NT2/D1 (cell line): ENCODE measurements at regions not wholly inside any gene's neighbourhood (a gene's known extent, or its start where the extent isn't known, plus 50 kb on each side); places are given as distances from the start of the nearest gene placed in this dataset.

ENCODE experiments used
- DNase-seq: peaks from one replicate; pipeline ENCODE4 v3.0.0-alpha.2; 2011; ENCODE audit warnings: low read depth, low spot score
- H3K27me3 ChIP-seq: 2 replicates; pipeline ENCODE4 v1.6.0; 2011; ENCODE audit warnings: mild to moderate bottlenecking; ENCODE audit not compliant: insufficient read length, insufficient read depth
- H3K36me3 ChIP-seq: 2 replicates; pipeline ENCODE4 v1.6.1; 2011; ENCODE audit warnings: mild to moderate bottlenecking, low read length, mixed read lengths; ENCODE audit not compliant: insufficient read depth, insufficient read length
- H3K4me1 ChIP-seq: 2 replicates; pipeline ENCODE4 v1.5.1; 2011; ENCODE audit not compliant: insufficient read depth, insufficient read length
- H3K4me3 ChIP-seq: 2 replicates; pipeline ENCODE4 v1.5.1; 2011; ENCODE audit warnings: low read depth; ENCODE audit not compliant: insufficient read length
- H3K9ac ChIP-seq: 2 replicates; pipeline ENCODE4 v1.6.0; 2011; ENCODE audit warnings: low read depth; ENCODE audit not compliant: insufficient read length
- H3K9me3 ChIP-seq: 2 replicates; pipeline ENCODE4 v1.5.1; 2011; ENCODE audit warnings: mild to moderate bottlenecking, low read length; ENCODE audit not compliant: insufficient read depth
- SUZ12 ChIP-seq: IDR thresholded peaks from 2 replicates; pipeline ENCODE4 v1.6.1; 2011; ENCODE audit not compliant: insufficient read length, insufficient read depth; ENCODE audit errors: extremely low read depth
- YY1 ChIP-seq: IDR thresholded peaks from 2 replicates; pipeline ENCODE4 v1.6.1; 2011; ENCODE audit not compliant: insufficient read length, insufficient read depth
- ZNF274 ChIP-seq: IDR thresholded peaks from 2 replicates; pipeline ENCODE4 v1.6.1; 2011; ENCODE audit warnings: mild to moderate bottlenecking, low read depth, low read length

DNA sequence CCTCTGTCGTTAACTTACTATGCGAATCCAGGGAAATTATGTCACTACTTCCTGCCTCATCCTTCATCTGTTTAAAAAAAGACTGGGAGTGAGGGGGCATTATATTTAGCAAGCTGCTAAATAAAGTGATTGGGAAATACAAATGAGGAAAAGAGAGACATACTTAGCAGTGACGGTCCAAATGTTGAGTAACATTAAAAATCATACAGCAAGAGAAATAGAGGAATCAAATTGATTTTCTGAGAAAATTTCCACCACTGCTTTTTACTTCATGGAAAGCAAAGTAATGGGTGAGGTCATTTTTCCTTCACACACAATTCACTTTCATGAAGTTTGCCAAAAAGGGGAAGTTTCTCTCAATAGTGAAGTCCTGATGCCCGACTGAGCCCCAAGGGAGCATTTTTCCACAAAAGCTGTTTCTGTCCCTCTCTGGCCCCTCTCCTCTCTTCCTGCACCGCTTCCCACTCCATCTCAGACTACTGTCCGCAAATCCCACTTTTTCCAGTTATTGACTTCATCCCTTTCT is 61.9 kb upstream of the ADO start:
- no peak for DNase-seq
- Histone ChIP-seq H3K27me3 (no peaks in the 10 kb centered on the region), H3K36me3 (no peaks in the 10 kb centered on the region), H3K9me3 (no peaks in the 10 kb centered on the region), H3K4me3 (no peak overlapping the region), H3K9ac (no peak overlapping the region), H3K4me1 (no peaks in the 10 kb centered on the region)
- no peak for TF ChIP-seq ZNF274
- TF ChIP-seq YY1: no peak
- TF ChIP-seq SUZ12: no peak

DNA sequence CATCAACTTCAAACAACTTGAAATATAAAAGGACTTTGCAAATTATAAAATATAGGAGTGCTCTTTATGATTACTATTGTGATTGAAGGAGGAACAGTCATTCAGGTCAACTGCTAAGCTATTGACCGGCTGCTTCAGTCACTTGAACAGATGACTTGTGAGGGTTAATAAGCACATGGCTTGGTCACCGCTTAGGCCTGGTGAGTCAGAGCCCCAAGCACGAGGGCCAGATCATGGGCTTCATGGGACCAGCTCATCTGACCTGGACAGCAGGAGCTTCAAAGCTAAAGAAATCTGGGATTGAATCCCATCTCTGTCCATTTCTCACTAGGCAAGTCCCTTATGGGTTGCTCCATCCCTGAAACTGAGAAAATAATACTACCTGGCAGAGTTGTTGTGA is 60.4 kb upstream of the ADO start:
- H3K27me3 ChIP-seq: no peaks in the 10 kb centered on the region
- no peaks in the 10 kb centered on the region for H3K36me3 ChIP-seq
- no peak overlapping the region for H3K4me3 ChIP-seq
- no peaks in the 10 kb centered on the region for H3K9me3 ChIP-seq
- TF ChIP-seq SUZ12: no peak
- no peak for TF ChIP-seq YY1
- no peak for TF ChIP-seq ZNF274
- H3K9ac ChIP-seq: no peak overlapping the region
- H3K4me1 ChIP-seq: no peaks in the 10 kb centered on the region
- no peak for DNase-seq

DNA sequence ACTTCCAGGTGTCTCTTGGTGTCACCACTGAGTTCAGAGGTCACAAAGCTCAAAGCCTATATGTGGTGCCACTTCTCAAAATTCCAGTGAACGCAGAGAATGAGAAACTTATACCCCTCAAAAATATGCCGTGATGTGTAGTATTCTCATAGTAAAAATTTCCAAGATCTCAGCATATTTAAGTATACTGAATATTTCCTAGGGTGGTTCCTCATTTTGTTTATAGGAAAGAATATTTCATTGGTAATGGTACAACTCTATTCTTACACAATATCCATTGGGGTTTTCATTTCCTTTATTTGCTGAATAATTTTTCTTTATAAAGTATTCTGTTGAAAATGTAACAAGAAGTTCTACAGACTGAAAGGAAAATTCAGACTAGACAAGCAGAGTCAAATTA is 58.9 kb upstream of the ADO start:
- DNase-seq: no peak
- TF ChIP-seq YY1 (no peak), SUZ12 (no peak), ZNF274 (no peak)
- H3K9ac ChIP-seq: no peak overlapping the region

DNA sequence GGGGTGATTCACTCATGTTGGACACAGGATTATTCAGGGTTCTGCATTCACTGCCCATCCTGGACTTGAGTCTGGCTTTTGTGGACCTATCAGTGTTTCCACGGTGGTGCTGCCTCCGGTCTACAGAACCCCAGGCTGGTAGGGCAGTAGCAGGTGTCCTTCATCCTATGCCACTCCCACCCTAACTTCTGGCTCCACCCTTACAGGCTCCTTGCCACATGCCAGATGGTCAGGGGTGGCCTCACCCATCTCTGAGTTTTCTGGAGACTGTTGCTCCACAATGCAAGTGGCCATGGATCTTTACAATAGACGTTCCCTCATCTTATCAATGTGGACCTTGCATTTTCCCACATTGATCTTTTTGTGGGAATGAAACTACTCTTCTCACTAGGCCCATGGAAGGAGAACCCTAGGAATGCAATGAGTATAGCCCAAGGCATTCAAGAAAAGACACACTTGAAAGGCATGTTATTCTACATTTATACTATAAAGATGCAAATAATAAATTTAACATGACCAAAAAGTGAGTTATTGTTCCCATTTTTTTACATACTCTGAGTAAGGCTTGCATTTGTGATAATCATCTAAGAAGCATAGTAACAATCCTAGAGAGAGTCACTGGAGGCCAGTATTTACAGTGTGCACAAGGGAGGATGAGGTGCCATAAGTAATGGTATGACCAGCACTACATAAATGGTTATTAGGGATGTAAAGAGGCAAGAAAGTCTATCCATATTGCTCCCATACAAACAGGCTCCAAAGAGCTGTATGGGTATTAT is 57.4 kb upstream of the ADO start:
- Histone ChIP-seq H3K4me3 (no peak overlapping the region), H3K9me3 (no peaks in the 10 kb centered on the region), H3K9ac (no peak overlapping the region), H3K27me3 (no peaks in the 10 kb centered on the region), H3K4me1 (no peaks in the 10 kb centered on the region), H3K36me3 (no peaks in the 10 kb centered on the region)
- no peak for DNase-seq
- TF ChIP-seq ZNF274: no peak
- TF ChIP-seq YY1: no peak
- TF ChIP-seq SUZ12: no peak

More for the DNA sequence above, 58.9 kb upstream of the ADO start:
- H3K4me3 ChIP-seq: no peak overlapping the region
- no peaks in the 10 kb centered on the region for H3K9me3 ChIP-seq
- no peaks in the 10 kb centered on the region for H3K36me3 ChIP-seq
- H3K27me3 ChIP-seq: no peaks in the 10 kb centered on the region
- H3K4me1 ChIP-seq: no peaks in the 10 kb centered on the region

DNA sequence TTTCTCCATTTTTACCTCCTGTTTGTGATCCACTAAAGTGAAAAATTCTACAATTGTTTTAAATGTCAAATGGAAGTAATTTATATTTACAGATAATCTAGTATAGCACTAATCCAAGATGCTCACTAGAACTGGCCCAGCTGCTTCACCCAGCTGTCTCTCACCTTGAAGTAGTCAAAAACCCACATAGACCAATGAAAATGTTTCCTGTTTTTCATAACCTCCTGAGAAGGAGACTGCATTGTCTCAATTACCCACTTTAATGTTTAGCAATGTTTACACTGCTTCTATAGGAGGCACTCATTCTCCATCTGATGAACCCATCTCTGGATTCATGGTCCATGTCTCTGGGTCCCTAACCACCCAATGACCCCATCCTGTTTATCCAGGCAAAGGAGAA is 56.1 kb upstream of the ADO start:
- H3K9ac ChIP-seq: no peak overlapping the region
- no peak for DNase-seq
- no peaks in the 10 kb centered on the region for H3K27me3 ChIP-seq
- TF ChIP-seq ZNF274 (no peak), SUZ12 (no peak), YY1 (no peak)
- H3K4me1 ChIP-seq: no peaks in the 10 kb centered on the region
- no peaks in the 10 kb centered on the region for H3K9me3 ChIP-seq
- H3K4me3 ChIP-seq: no peak overlapping the region
- no peaks in the 10 kb centered on the region for H3K36me3 ChIP-seq

DNA sequence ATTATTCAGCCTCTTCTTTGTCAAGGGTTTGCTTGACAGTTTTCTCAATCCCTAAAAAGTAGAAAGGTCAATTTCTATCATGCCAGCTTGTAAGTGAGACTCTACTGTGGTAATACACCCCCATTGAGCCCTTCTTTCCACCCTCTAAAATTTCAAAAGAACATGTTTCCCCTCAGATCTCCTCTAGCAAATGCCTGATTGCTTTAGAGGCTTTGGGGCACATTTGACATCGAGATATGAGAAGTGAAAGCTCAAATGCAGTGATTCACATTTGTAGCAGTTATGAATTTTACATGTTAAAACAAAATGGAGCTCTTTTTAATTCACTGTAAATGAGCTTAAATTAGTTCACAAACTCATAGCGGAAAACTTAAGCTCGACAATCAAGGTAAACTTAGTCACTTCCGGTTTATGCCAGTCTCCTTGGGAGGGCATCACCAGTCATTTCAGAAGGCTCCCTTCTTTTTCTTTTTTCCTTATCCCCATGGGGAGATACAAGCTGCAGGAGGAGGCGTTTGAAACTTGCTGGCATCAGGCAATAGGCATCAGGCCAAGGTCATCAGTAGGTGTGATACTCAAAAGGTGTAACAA is 55.3 kb upstream of the ADO start:
- Histone ChIP-seq H3K27me3 (no peaks in the 10 kb centered on the region), H3K4me1 (no peaks in the 10 kb centered on the region), H3K9ac (no peak overlapping the region), H3K36me3 (no peaks in the 10 kb centered on the region), H3K9me3 (no peaks in the 10 kb centered on the region), H3K4me3 (no peak overlapping the region)
- DNase-seq: no peak
- TF ChIP-seq YY1 (no peak), ZNF274 (no peak), SUZ12 (no peak)
